ENCODE measurements at regions not wholly inside any gene's neighbourhood (a gene's known extent, or its start where the extent isn't known, plus 50 kb on each side); places are given as distances from the start of the nearest gene placed in this dataset.
"Not testable (repeated sequence)": the region's sequence is repeated elsewhere in the genome, so short reads cannot be mapped to it uniquely, and the experiment has no call there.

DNA sequence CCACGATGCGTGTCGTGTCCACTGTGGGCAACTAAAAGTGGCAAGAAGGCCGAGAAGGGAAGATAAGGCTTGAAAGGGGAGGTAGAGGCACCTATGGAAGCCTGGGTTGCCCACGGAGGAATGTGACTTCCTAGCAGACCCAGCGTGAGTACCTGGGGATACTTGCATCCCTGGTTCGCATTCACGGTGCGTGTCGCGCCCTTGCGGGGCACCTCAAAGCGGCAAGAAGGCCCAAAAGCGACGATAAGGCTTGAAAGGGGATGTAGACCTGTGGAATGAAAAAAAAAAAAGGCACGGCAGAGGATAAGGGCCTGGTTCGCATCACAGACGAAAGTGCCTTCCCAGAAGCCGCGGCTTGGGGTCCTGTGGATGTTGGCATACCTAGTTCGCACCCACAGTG is 282.9 kb downstream of the ALG10 start:
- no peak overlapping the region for H3K4me2 ChIP-seq
- no TSS peak for BruUV-seq (replicated peaks)
- POLR2A ChIA-PET (ENCODE audit: unreplicated experiment), result no interaction called here

GRCh38 chr12:34306133-34306830 is 284.0 kb downstream of the ALG10 start:
- Histone ChIP-seq H3K36me3 (ENCODE audit: low read depth) (no peaks in the 10 kb centered on the region), H3K4me1 (replicated peaks; ENCODE audit: insufficient read depth) (no peaks in the 10 kb centered on the region), H3K27me3 (ENCODE audit: insufficient read depth, low read depth) (peaks cover 100% of the 10 kb centered on the region), H3K4me2 (no peak overlapping the region), H3K79me2 (ENCODE audit: low read depth) (no peaks in the 10 kb centered on the region), H3K9me2 (ENCODE audit: insufficient read depth) (no peaks in the 10 kb centered on the region), H4K20me1 (ENCODE audit: insufficient read depth) (no peaks in the 10 kb centered on the region), H3K4me3 (no peak overlapping the region), H3K9me3 (ENCODE audit: insufficient read depth, low read depth) (no peaks in the 10 kb centered on the region), H2AFZ (no peak overlapping the region), H3K27ac (no peak overlapping the region), H3F3A (ENCODE audit: insufficient read depth, low read depth) (no peaks in the 10 kb centered on the region)
- BruUV-seq (replicated peaks), result no TSS peak
- TF ChIP-seq CTCF (conservative IDR thresholded peaks at IDR 0.05) (peak; percentile 31; the same call in 1 of the 2 replicates), EZH2 (IDR thresholded peaks at IDR 0.05; ENCODE audit: low read depth) (no peak)
- no peak for DNase-seq
- CTCF ChIA-PET, result no interaction called here
- POLR2A ChIA-PET (ENCODE audit: unreplicated experiment), result no interaction called here
- intact Hi-C loops (cut with micrococcal nuclease; ENCODE audit: unreplicated experiment), result no loop called here

More for the DNA sequence above, 282.9 kb downstream of the ALG10 start:
- CTCF ChIA-PET, result no interaction called here
- Histone ChIP-seq H3K9me3 (ENCODE audit: insufficient read depth, low read depth) (no peaks in the 10 kb centered on the region), H3F3A (ENCODE audit: insufficient read depth, low read depth) (no peaks in the 10 kb centered on the region), H3K36me3 (ENCODE audit: low read depth) (no peaks in the 10 kb centered on the region), H3K4me3 (no peak overlapping the region), H3K9me2 (ENCODE audit: insufficient read depth) (no peaks in the 10 kb centered on the region), H3K79me2 (ENCODE audit: low read depth) (no peaks in the 10 kb centered on the region), H2AFZ (no peak overlapping the region), H3K27ac (no peak overlapping the region), H3K27me3 (ENCODE audit: insufficient read depth, low read depth) (peaks cover 100% of the 10 kb centered on the region), H4K20me1 (ENCODE audit: insufficient read depth) (no peaks in the 10 kb centered on the region), H3K4me1 (replicated peaks; ENCODE audit: insufficient read depth) (no peaks in the 10 kb centered on the region)
- TF ChIP-seq EZH2 (IDR thresholded peaks at IDR 0.05; ENCODE audit: low read depth) (no peak), CTCF (conservative IDR thresholded peaks at IDR 0.05) (no peak)
- intact Hi-C loops (cut with micrococcal nuclease; ENCODE audit: unreplicated experiment), result no loop called here
- DNase-seq, result no peak

DNA sequence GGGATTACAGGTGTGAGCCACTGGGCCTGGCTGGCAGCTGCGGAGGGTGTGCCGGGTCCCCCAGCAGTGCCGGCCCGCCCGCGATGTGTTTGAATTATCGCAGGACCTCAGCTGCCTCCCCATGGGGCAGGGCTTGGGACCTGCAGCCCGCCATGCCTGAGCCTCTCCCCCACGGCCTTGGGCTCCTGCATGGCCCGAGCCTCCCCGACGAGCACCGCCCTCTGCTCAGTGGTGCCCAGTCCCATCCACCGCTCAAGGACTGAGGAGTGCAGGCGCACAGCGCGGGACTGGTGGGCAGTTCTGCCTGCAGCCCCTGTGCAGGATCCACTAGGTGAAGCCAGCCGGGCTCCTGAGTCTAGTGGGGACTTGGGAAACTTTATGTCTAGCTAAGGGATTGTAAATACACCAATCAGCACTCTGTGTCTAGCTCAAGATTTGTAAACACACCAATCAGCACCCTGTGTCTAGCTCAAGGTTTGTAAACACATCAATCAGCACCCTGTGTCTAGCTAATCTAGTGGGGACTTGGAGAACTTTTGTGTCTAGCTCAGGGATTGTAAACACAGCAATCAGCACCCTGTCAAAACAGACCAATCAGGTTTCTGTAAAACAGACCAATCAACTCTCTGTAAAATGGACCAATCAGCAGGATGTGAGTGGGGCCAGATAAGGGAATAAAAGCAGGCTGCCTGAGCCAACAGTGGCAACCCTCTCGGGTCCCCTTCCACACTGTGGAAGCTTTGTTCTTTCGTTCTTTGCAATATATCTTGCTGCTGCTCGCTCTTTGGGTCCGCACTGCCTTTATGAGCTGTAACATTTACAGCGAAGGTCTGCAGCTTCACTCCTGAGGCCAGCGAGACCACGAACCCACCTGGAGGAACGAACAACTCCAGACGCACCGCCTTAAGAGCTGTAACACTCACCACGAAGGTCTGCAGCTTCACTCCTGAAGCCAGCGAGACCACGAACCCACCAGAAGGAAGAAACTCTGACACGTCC is 287.8 kb downstream of the ALG10 start:
- H3K4me1 ChIP-seq (replicated peaks; ENCODE audit: insufficient read depth); intact Hi-C loops (cut with micrococcal nuclease; ENCODE audit: unreplicated experiment); H3K79me2 ChIP-seq (ENCODE audit: low read depth); H3K9me3 ChIP-seq (ENCODE audit: insufficient read depth, low read depth); H3K36me3 ChIP-seq (ENCODE audit: low read depth); H2AFZ ChIP-seq; H3K27ac ChIP-seq; DNase-seq; CTCF ChIA-PET; H4K20me1 ChIP-seq (ENCODE audit: insufficient read depth); H3K4me2 ChIP-seq; H3K4me3 ChIP-seq; POLR2A ChIA-PET (ENCODE audit: unreplicated experiment); H3F3A ChIP-seq (ENCODE audit: insufficient read depth, low read depth); BruUV-seq (replicated peaks); H3K9me2 ChIP-seq (ENCODE audit: insufficient read depth): not testable (repeated sequence)
- peaks cover 100% of the 10 kb centered on the region for H3K27me3 ChIP-seq (ENCODE audit: insufficient read depth, low read depth)
